HG03439 (cell line): ENCODE measurements at regions not wholly inside any gene's neighbourhood (a gene's known extent, or its start where the extent isn't known, plus 50 kb on each side); places are given as distances from the start of the nearest gene placed in this dataset.

Experiments used
- ATAC-seq: cut with Tn5 transposase; IDR thresholded peaks from one replicate; pipeline ENCODE4 v1.9.1; 2021; ENCODE audit warnings: mild to moderate bottlenecking, moderate library complexity; ENCODE audit not compliant: unreplicated experiment

DNA sequence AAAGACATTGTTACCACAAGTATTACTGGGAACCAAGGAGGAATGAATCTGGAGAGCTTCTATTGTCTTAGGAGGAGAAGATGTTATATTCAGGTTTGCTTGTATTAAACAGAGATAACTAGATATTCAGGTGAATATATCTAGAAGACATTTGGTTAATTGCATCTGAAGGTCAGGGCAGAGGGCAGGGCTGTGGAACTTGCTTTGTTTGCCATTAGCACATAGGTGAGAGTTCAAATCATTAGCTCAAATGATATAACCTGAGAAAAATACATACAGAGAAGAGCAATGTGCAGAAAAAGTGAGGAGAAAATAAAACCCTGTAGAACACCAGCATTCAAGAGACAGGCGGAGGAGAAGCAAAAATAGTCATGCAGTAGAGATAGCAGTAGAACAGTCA is 116.8 kb downstream of the DNAJB9 start:
- ATAC-seq: no peak

DNA sequence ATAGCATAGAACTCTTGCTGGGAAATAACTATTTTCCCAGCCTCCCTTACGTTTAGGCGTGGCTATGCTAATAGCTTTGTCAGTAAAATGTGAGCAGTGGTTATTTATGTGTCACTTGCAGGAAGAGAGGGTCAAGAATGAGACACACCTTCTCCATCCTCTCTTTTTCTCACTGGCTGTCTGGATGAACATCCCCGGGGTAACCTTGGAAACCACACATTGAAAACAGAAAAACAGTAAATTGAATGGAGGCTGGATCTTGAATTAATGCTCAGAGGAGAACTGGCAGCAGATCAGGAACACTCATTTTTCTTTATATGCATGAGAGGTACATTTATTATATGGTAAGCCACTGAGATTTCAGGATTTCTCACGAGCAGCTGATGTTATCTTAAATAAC is 127.6 kb downstream of the DNAJB9 start:
- ATAC-seq: no peak

- ATAC-seq: no peak
These were observed 141.9 kb downstream of the DNAJB9 start for GRCh38 chr7:108711611-108712010.

DNA sequence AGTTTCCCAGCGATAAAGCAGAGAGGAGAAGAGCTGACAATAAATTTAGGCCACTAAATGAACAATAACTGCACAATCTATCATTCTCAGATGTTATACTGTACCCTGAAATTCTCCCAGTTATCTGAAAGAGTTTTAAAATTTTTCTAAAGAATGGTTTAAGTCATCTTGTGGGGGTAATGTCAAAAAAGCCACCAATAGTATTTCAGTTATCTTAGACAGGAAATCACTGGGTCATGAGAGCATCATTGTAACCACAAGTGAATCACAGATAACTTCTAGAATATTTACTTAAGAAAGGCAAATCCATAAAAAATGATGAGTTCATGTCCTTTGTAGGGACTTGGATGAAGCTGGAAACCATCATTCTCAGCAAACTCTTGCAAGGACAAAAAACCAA is 147.1 kb downstream of the DNAJB9 start:
- ATAC-seq: no peak

- ATAC-seq: no peak
These were observed 148.1 kb downstream of the DNAJB9 start for GRCh38 chr7:108717781-108718180.

DNA sequence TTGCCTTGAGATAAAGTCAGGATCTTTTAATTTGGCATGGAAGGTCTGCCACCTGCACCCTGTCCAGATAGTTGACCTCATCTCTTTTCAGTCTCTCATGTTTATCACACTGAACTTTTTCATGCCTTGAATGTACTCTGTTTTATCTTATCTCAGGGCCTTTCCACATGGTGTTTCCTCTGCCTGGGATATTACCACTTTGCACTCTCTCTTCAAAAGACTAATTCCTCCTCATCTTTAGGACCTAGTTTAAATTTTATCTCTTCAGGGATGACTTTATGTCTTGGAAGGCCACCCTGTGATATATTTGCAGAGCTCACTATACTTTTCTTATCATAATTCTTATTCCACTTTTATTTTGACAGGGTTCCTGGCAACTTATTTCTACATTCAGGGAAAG is 150.0 kb downstream of the DNAJB9 start:
- ATAC-seq: no peak

DNA sequence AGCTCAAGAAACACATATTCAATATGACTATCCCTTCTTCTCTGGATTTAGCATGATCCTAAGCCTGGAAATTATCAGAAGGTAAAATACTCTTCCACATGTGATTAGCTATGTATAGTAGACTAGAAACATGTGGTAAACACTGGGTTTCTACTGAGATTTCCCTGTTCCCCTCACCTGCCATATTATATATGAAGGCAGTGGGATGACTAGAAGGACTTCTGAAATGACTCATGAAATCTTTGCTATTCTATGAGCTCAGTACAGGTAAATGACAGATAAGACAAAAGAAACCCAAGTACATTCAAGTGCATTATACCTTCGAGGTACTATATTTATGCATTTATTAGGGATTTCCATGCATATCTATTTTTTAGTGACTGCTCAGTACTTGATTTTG is 152.9 kb downstream of the DNAJB9 start:
- no peak for ATAC-seq

- ATAC-seq: no peak
These were observed 153.7 kb downstream of the DNAJB9 start for GRCh38 chr7:108723381-108723814.

DNA sequence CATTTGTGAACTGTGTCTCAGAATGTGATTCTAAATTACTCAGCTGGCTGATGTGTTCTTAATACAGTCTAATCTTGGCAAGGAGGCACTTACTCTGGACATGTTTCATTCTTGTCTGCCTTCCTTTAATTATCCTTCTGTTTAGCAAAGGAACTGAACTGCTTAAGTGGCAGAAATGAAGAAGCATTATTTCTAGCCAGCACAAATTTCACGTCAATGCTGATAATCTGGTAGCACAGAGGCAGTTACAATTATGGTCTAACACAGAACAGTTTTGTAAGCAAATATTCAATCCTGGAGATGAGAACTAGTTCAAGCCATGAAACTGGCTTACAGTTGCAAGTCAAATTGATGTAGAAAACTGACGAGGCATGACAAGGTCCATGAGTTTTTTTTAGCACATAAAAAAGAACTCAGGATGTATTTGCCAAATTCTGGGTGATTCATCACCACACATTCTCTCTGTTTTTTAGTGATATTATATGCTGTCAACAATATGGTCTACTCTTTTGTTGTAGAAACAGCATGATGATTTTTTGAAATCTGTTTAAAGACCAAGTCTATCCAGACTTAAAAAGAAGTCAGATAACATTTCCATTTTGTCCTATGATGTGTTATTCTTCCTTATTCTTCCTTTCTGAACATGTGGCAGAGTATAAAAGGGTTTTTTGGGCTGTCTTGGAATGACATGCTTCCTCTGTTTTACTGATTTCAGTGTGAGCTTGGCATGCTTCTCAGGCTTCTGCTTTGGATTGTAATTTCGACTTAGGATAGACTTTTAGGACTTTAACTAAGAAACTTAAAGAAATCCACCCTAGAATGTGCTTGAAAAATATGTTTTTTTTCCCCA is 154.8 kb downstream of the DNAJB9 start:
- ATAC-seq: no peak

DNA sequence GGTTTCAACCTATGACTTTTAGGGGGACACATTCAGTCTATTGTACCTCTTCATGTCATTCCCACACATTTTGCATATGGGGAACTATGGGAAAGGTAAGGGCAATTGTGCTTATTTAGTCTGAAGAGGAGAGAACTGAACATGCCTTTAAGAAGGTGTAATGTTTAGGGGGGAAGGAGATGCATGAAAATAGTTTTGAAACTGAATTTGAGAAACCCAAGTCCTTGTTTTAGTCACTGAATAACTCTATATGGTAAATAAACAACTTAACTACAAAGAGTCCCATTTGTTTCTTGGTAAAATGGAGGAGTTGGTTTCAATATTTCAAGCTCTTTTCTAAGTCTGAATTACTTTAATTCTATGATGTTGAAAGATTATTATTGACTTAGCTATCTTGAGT is 166.1 kb downstream of the DNAJB9 start:
- ATAC-seq: no peak

- no peak for ATAC-seq
These were observed 166.7 kb downstream of the DNAJB9 start for GRCh38 chr7:108736221-108736891.

DNA sequence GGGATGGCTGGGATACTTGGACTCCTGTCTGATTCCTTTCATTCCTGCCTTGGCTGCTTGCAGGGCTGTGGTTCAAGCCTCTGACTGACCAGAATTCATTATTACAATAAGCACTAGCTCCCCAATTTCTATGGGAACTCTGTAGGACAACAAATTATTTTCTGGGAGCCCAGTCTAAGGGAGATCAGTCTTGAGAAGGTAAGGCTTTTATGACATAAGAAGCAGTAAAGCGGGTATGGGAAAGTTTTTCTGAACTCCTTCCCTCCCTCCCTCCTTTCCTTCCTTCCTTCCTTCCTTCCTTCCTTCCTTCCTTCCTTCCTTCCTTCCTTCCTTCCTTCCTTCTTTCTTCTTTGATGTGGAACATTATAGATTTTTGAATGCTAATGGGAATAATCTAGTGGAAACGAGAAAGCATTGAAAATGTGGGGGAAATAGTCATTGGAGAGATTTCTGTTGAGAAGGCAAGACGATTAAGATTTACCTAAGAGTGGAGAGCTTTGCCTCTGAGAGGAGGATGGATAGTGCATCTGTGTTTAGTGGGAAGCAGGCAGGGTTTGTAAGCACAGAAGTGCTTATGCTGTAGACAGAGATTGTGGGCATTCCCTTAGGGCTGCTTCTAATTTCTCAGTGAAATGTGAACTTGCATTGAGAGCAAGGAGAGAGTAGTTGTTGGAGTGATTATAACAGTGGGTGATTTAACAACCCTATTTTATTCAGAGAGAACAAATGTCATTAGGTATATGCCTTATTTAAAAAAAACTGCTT is 201.5 kb downstream of the DNAJB9 start:
- ATAC-seq: no peak

DNA sequence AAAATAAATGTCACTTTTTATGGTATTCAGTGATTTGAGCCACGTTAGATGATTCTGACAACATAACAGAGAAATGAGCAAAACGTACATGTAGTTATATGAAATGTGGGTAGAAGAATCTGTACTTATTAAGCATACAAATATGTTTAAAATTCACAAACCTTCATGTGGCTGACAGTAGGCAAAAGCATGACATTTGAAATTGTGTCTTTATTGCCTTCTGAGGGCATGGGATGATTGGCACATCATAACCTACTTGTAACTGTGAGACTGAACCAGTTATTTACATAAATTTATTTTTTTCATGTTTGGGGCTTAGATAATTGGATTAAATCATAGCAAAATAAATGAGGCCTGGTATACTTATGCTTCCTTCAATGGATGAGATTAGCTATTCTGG is 202.2 kb downstream of the DNAJB9 start:
- no peak for ATAC-seq

- ATAC-seq: no peak
These were observed 208.3 kb downstream of the DNAJB9 start for GRCh38 chr7:108777966-108778365.

DNA sequence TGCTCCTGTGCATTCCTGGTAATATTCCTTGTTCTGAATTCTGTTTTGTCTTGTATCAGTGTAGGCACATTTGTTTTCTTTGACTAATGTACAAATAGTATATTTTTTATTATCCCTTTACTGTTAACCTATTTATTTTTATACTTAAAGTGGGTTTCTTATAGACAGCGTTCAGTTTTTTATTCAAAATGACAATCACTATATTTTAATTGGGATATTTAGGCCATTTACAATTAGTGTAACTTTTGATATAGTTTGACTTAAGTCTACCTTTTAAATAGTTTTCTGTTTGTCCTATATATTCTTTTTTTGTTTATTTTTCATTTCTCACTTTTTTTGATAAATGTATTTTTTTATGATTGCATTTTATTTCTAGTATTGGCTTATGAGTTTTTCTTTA is 219.8 kb downstream of the DNAJB9 start:
- ATAC-seq: no peak

DNA sequence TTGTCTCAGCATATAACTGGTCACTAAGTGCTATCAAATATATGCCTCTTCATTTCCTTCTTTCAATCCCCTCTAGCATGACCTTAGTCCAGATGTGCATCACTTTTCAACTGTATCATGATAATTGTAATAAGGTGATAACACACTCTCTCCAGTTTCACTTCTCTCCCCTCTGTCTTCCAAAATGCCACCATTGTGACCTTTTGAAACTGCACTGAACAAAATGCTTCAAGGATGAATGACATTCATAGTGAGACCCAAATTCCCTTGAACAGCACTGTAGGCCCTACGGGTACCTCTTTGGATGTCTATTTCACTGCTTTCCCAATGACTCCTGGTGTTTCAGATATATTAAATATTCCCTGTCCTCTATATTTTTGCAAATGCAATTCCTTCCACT is 224.8 kb downstream of the DNAJB9 start:
- no peak for ATAC-seq

GRCh38 chr7:108802650-108803049 is 233.0 kb downstream of the DNAJB9 start:
- ATAC-seq: no peak

GRCh38 chr7:108805808-108806397 is 236.2 kb downstream of the DNAJB9 start:
- ATAC-seq: no peak

- no peak for ATAC-seq
These were observed 239.0 kb downstream of the DNAJB9 start for GRCh38 chr7:108808549-108809266.

DNA sequence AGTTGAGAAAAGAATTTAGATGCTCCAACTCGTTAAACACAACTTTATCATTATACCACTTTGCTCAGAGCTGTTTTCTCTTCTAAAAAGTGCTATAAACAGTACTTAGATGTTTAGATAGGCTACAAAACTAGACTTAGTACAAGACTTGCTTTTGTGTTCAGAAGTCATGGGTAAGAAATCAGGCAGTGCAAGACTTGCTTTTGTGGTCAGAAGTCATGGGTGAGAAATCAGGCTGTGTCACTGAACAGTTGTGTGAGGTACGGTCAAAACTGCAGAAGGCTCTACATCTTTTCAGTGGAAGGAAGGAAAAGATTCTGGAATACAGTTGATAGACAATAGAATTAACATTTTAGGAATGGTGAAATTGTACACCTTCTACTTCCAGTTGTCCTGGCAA is 239.7 kb downstream of the DNAJB9 start:
- no peak for ATAC-seq
